Smooth muscle cell (in vitro differentiated cells): ENCODE measurements at regions not wholly inside any gene's neighbourhood (a gene's known extent, or its start where the extent isn't known, plus 50 kb on each side); places are given as distances from the start of the nearest gene placed in this dataset.

Experiments
- DNase-seq: peaks from one replicate; lab custom pipeline; 2025; ENCODE audit not compliant: unreplicated experiment; lab: John Stamatoyannopoulos, UW
- H2AFZ ChIP-seq: fragments of 200-600 bp; sonication (generic); 2 replicates; pipeline ENCODE4 v1.6.0; 2016; ENCODE audit warnings: antibody characterized with exemption, low read depth, mild to moderate bottlenecking
- H3F3A ChIP-seq: fragments of 200-600 bp; sonication (generic); 2 replicates; pipeline ENCODE4 v1.6.0; 2017; ENCODE audit warnings: antibody characterized with exemption, low read depth
- H3K27ac ChIP-seq: fragments of 200-600 bp; sonication (generic); 2 replicates; pipeline ENCODE4 v1.5.1; 2016; ENCODE audit warnings: low read depth, mild to moderate bottlenecking
- H3K27me3 ChIP-seq: fragments of 200-600 bp; sonication (generic); 2 replicates; pipeline ENCODE4 v1.6.1; 2016; ENCODE audit warnings: low read depth, mild to moderate bottlenecking
- H3K36me3 ChIP-seq: fragments of 200-600 bp; sonication (generic); 2 replicates; pipeline ENCODE4 v1.5.1; 2016; ENCODE audit warnings: low read depth
- H3K4me1 ChIP-seq: fragments of 200-600 bp; sonication (generic); 2 replicates; pipeline ENCODE4 v1.5.1; 2016; ENCODE audit warnings: low read depth
- H3K4me2 ChIP-seq: fragments of 200-600 bp; sonication (generic); 2 replicates; pipeline ENCODE4 v1.6.0; 2016; ENCODE audit warnings: mild to moderate bottlenecking
- H3K4me3 ChIP-seq: fragments of 200-600 bp; sonication (generic); 2 replicates; pipeline ENCODE4 v1.5.1; 2016; ENCODE audit warnings: mild to moderate bottlenecking
- H3K79me2 ChIP-seq: fragments of 200-600 bp; sonication (generic); 2 replicates; pipeline ENCODE4 v1.6.0; 2016; ENCODE audit warnings: low read depth, mild to moderate bottlenecking
- H3K9ac ChIP-seq: fragments of 200-600 bp; sonication (generic); 2 replicates; pipeline ENCODE4 v1.6.0; 2016; ENCODE audit warnings: low read depth
- H3K9me3 ChIP-seq: fragments of 200-600 bp; sonication (generic); replicated peaks from 2 replicates; pipeline ENCODE4 v1.5.1; 2016; ENCODE audit warnings: low read depth
- H4K20me1 ChIP-seq: fragments of 200-600 bp; sonication (generic); 2 replicates; pipeline ENCODE4 v1.6.0; 2016; ENCODE audit warnings: low read depth
- CTCF ChIP-seq: fragments of 200-600 bp; sonication (generic); IDR thresholded peaks from 2 replicates; pipeline ENCODE4 v1.5.1; 2017; ENCODE audit warnings: borderline replicate concordance, mild to moderate bottlenecking, antibody characterized with exemption; ENCODE audit not compliant: insufficient read depth, poor library complexity, severe bottlenecking
- WGBS: methylation state at CpG from one replicate; pipeline ENCODE4 v1.1.7; 2016; ENCODE audit warnings: low lambda C conversion rate; 5-methylcytosine and 5-hydroxymethylcytosine counted together

GRCh38 chr7:106979551-106980357, 64.8 kb upstream of the PRKAR2B start:
- WGBS, result 46% methylated on average over 9 of the region's 9 CpGs
- H3K27ac ChIP-seq, result no peak overlapping the region
- peaks cover 9% of the 10 kb centered on the region for H3K4me1 ChIP-seq
- H3K4me2 ChIP-seq, result no peak overlapping the region
- H3K36me3 ChIP-seq, result no peaks in the 10 kb centered on the region
- peak overlapping the region; percentile 43 for H2AFZ ChIP-seq
- H3K27me3 ChIP-seq, result no peaks in the 10 kb centered on the region
- H3K9me3 ChIP-seq, result no peaks in the 10 kb centered on the region
- H3F3A ChIP-seq, result no peaks in the 10 kb centered on the region
- no peak for TF ChIP-seq CTCF
- H3K9ac ChIP-seq, result no peak overlapping the region
- DNase-seq, result no peak
- H3K4me3 ChIP-seq, result no peak overlapping the region
- H3K79me2 ChIP-seq, result no peaks in the 10 kb centered on the region
- H4K20me1 ChIP-seq, result no peaks in the 10 kb centered on the region

GRCh38 chr7:106980358-106980685, 64.2 kb upstream of the PRKAR2B start:
- no peak for DNase-seq

GRCh38 chr7:106982415-106982814, 62.1 kb upstream of the PRKAR2B start:
- TF ChIP-seq CTCF, result no peak
- Histone ChIP-seq H3K27me3 (no peaks in the 10 kb centered on the region), H3K36me3 (no peaks in the 10 kb centered on the region), H3K9me3 (no peaks in the 10 kb centered on the region), H3F3A (no peaks in the 10 kb centered on the region), H3K4me1 (peaks cover 9% of the 10 kb centered on the region), H2AFZ (no peak overlapping the region), H3K27ac (no peak overlapping the region), H3K4me2 (no peak overlapping the region), H3K9ac (no peak overlapping the region), H3K79me2 (no peaks in the 10 kb centered on the region), H4K20me1 (no peaks in the 10 kb centered on the region), H3K4me3 (no peak overlapping the region)
- WGBS, result 90% methylated on average over 7 of the region's 7 CpGs
- no peak for DNase-seq

More at GRCh38 chr7:106980358-106980685, 64.2 kb upstream of the PRKAR2B start:
- Histone ChIP-seq H3K36me3 (no peaks in the 10 kb centered on the region), H3F3A (no peaks in the 10 kb centered on the region), H3K9ac (no peak overlapping the region), H3K27me3 (no peaks in the 10 kb centered on the region), H4K20me1 (no peaks in the 10 kb centered on the region), H3K4me3 (no peak overlapping the region), H3K4me2 (no peak overlapping the region), H2AFZ (no peak overlapping the region), H3K27ac (no peak overlapping the region), H3K79me2 (no peaks in the 10 kb centered on the region), H3K9me3 (no peaks in the 10 kb centered on the region), H3K4me1 (peaks cover 9% of the 10 kb centered on the region)
- 91% methylated on average over 3 of the region's 3 CpGs for WGBS
- TF ChIP-seq CTCF, result no peak

- H3K4me2 ChIP-seq, result no peak overlapping the region
- WGBS, result 95% methylated on average over 5 of the region's 5 CpGs
- no peak overlapping the region for H3K27ac ChIP-seq
- H3K9ac ChIP-seq, result no peak overlapping the region
- H3F3A ChIP-seq, result no peaks in the 10 kb centered on the region
- no peak for TF ChIP-seq CTCF
- H3K9me3 ChIP-seq, result no peaks in the 10 kb centered on the region
- no peaks in the 10 kb centered on the region for H3K27me3 ChIP-seq
- peaks cover 9% of the 10 kb centered on the region for H3K4me1 ChIP-seq
- H4K20me1 ChIP-seq, result no peaks in the 10 kb centered on the region
- no peak overlapping the region for H2AFZ ChIP-seq
- DNase-seq, result no peak
- H3K36me3 ChIP-seq, result no peaks in the 10 kb centered on the region
- no peak overlapping the region for H3K4me3 ChIP-seq
- H3K79me2 ChIP-seq, result no peaks in the 10 kb centered on the region
Measured at GRCh38 chr7:106984034-106984433, 60.5 kb upstream of the PRKAR2B start.
